Caco-2 (cell line): ENCODE measurements at regions not wholly inside any gene's neighbourhood (a gene's known extent, or its start where the extent isn't known, plus 50 kb on each side); places are given as distances from the start of the nearest gene placed in this dataset.

ENCODE experiments used
- BruUV-seq: library from RNA; stranded (reverse); fragments of 400-500 nt; replicated peaks from 2 replicates; lab custom pipeline; 2021; lab: Mats Ljungman, UMichigan
- CTCF ChIA-PET: fragments of 300-600 bp; sonication (Branson Sonifier 250); formaldehyde crosslinking; loops from one replicate; lab custom pipeline; 2022; ENCODE audit warnings: antibody characterized with exemption; lab: Charles Lee
- POLR2A ChIA-PET: fragments of 300-600 bp; sonication (Branson Sonifier 250); formaldehyde crosslinking; loops from one replicate; lab custom pipeline; 2022; ENCODE audit warnings: antibody characterized with exemption; lab: Charles Lee
- DNase-seq, 2 experiments: peaks; one replicate each; pipeline versions ENCODE4 v3.0.0 to v3.0.0-alpha.2; 2020 to 2022
- H3K27me3 ChIP-seq: replicated peaks from 2 replicates; pipeline ENCODE4 v1.6.0; 2011; ENCODE audit warnings: low read length; ENCODE audit not compliant: control insufficient read depth, insufficient read depth
- H3K36me3 ChIP-seq: 2 replicates; pipeline ENCODE4 v1.5.1; 2011; ENCODE audit warnings: low read length; ENCODE audit not compliant: control insufficient read depth, insufficient read depth
- H3K4me1 ChIP-seq: fragments of 250-450 bp; sonication (Bioruptor Pico); 2 replicates; pipeline ENCODE4 v1.5.1; 2020; ENCODE audit warnings: mild to moderate bottlenecking
- H3K4me3 ChIP-seq: 2 replicates; pipeline ENCODE4 v1.5.1; 2011; ENCODE audit warnings: low read depth, mild to moderate bottlenecking, control low read depth, low read length
- H3K9me3 ChIP-seq: fragments of 250-450 bp; sonication (Bioruptor Pico); 2 replicates; pipeline ENCODE4 v1.5.1; 2020; ENCODE audit warnings: mild to moderate bottlenecking, moderate library complexity
- H3K27ac Mint-ChIP-seq: one replicate; pipeline ENCODE4 v1.8.0; 2022; ENCODE audit warnings: mixed read lengths; ENCODE audit not compliant: unreplicated experiment
- H3K27me3 Mint-ChIP-seq: one replicate; pipeline ENCODE4 v1.8.0; 2022; ENCODE audit warnings: mixed read lengths; ENCODE audit not compliant: insufficient read depth, unreplicated experiment
- H3K36me3 Mint-ChIP-seq: one replicate; pipeline ENCODE4 v1.8.0; 2022; ENCODE audit warnings: mild to moderate bottlenecking, mixed read lengths; ENCODE audit not compliant: insufficient read depth, unreplicated experiment
- H3K4me1 Mint-ChIP-seq: one replicate; pipeline ENCODE4 v1.8.0; 2022; ENCODE audit warnings: low read depth, mixed read lengths; ENCODE audit not compliant: unreplicated experiment
- H3K4me3 Mint-ChIP-seq: one replicate; pipeline ENCODE4 v1.8.0; 2022; ENCODE audit warnings: mild to moderate bottlenecking, moderate library complexity, mixed read lengths; ENCODE audit not compliant: unreplicated experiment
- H3K9me3 Mint-ChIP-seq: one replicate; pipeline ENCODE4 v1.8.0; 2022; ENCODE audit warnings: mixed read lengths; ENCODE audit not compliant: unreplicated experiment
- intact Hi-C: fragments of 100-400 bp; cut with micrococcal nuclease; formaldehyde crosslinking; loops from one replicate; pipeline ENCODE4 v1.10.0; 2022; ENCODE audit not compliant: unreplicated experiment
- TF ChIP-seq, protein P1 (sequence below), 2 experiments: fragments of 200-600 bp in 1 of 2; IDR thresholded peaks; 1 replicate in 1 of 2; 2 replicates in 1 of 2; pipeline versions ENCODE4 v1.5.1 to v1.8.0; 2011 to 2022; ENCODE audit warnings: antibody characterized with exemption in 1 of 2, control low read depth in 1 of 2, inconsistent platforms in 1 of 2, low read depth in 1 of 2, low read length in 1 of 2, mild to moderate bottlenecking in 1 of 2, moderate library complexity in 1 of 2; ENCODE audit not compliant: insufficient read depth in 1 of 2, severe bottlenecking in 1 of 2, unreplicated experiment in 1 of 2

DNA sequence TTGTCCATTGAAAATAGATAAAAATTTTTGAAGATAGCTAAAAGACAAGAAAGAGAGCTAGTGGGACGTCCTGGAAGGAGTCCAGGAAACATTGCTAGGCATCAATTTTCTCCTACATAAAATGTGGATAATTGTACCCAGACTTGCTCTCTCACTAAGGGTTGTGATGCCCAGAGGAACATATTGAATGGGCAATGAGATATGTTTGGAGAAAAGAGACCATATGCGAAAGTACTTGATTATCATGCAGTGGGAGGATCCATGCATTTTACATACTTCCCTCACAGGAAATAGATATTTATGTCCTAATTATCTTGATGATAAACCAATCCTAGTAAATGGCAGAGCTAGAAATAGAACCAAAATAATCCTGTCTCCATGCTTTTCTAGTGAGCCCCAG, 108.4 kb upstream of the TNR start:
- intact Hi-C loops = no loop called here
- BruUV-seq = no TSS peak
- no peak for DNase-seq
- Histone ChIP-seq H3K27me3 (no peaks in the 10 kb centered on the region), H3K4me1 (no peaks in the 10 kb centered on the region), H3K4me3 (no peak overlapping the region), H3K9me3 (no peaks in the 10 kb centered on the region), H3K36me3 (no peaks in the 10 kb centered on the region)
- no peak overlapping the region for H3K4me3 Mint-ChIP-seq
- TF ChIP-seq, protein P1, sequence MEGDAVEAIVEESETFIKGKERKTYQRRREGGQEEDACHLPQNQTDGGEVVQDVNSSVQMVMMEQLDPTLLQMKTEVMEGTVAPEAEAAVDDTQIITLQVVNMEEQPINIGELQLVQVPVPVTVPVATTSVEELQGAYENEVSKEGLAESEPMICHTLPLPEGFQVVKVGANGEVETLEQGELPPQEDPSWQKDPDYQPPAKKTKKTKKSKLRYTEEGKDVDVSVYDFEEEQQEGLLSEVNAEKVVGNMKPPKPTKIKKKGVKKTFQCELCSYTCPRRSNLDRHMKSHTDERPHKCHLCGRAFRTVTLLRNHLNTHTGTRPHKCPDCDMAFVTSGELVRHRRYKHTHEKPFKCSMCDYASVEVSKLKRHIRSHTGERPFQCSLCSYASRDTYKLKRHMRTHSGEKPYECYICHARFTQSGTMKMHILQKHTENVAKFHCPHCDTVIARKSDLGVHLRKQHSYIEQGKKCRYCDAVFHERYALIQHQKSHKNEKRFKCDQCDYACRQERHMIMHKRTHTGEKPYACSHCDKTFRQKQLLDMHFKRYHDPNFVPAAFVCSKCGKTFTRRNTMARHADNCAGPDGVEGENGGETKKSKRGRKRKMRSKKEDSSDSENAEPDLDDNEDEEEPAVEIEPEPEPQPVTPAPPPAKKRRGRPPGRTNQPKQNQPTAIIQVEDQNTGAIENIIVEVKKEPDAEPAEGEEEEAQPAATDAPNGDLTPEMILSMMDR (IDR thresholded peaks at IDR 0.05; ENCODE audit: insufficient read depth in 1 of 2, low read depth in 1 of 2, low read length in 1 of 2, severe bottlenecking in 1 of 2, unreplicated experiment in 1 of 2) = no peak
- CTCF ChIA-PET = no interaction called here
- H3K9me3 Mint-ChIP-seq = no peaks in the 10 kb centered on the region
- no peak overlapping the region for H3K27ac Mint-ChIP-seq
- H3K4me1 Mint-ChIP-seq = peaks cover 11% of the 10 kb centered on the region
- POLR2A ChIA-PET = no interaction called here
- no peaks in the 10 kb centered on the region for H3K36me3 Mint-ChIP-seq
- H3K27me3 Mint-ChIP-seq = no peaks in the 10 kb centered on the region

DNA sequence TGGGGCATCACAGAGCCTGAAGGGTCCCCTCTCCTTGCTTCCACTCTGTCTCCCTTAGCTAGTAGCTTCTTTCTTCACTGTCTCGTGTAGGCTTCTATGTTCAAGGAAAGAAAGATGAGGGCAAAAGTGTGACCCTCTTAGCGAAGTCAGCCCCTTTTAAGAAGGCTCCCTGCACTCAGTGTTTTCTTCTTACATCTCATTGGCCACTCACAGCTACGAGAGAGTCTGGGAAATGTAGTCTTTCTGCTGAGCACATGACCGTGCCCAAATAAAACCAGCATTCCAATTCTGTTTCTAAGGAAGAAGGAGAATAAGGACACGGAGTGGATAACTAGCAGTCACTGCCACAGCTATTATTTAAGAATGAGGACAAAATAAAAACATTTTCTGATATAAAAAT, 104.9 kb upstream of the TNR start:
- TF ChIP-seq, protein P1 (IDR thresholded peaks at IDR 0.05; ENCODE audit: insufficient read depth in 1 of 2, low read depth in 1 of 2, low read length in 1 of 2, severe bottlenecking in 1 of 2, unreplicated experiment in 1 of 2) = no peak
- H3K4me3 Mint-ChIP-seq = no peak overlapping the region
- H3K27ac Mint-ChIP-seq = no peak overlapping the region
- BruUV-seq = no TSS peak
- Histone ChIP-seq H3K4me3 (no peak overlapping the region), H3K4me1 (no peaks in the 10 kb centered on the region), H3K27me3 (no peaks in the 10 kb centered on the region), H3K9me3 (no peaks in the 10 kb centered on the region), H3K36me3 (no peaks in the 10 kb centered on the region)
- H3K9me3 Mint-ChIP-seq = no peaks in the 10 kb centered on the region
- peaks cover 4% of the 10 kb centered on the region for H3K27me3 Mint-ChIP-seq
- peaks cover 6% of the 10 kb centered on the region for H3K4me1 Mint-ChIP-seq
- no peaks in the 10 kb centered on the region for H3K36me3 Mint-ChIP-seq
- intact Hi-C loops = no loop called here
- POLR2A ChIA-PET = no interaction called here
- no peak for DNase-seq
- CTCF ChIA-PET = no interaction called here

GRCh38 chr1:175845985-175846384, 102.6 kb upstream of the TNR start:
- CTCF ChIA-PET = no interaction called here
- POLR2A ChIA-PET = no interaction called here
- no peaks in the 10 kb centered on the region for H3K36me3 ChIP-seq
- no peak overlapping the region for H3K4me3 ChIP-seq
- Mint-ChIP-seq H3K27ac (no peak overlapping the region), H3K4me3 (no peak overlapping the region), H3K36me3 (no peaks in the 10 kb centered on the region), H3K27me3 (peaks cover 4% of the 10 kb centered on the region), H3K9me3 (no peaks in the 10 kb centered on the region), H3K4me1 (peaks cover 11% of the 10 kb centered on the region)
- intact Hi-C loops = no loop called here
- no peaks in the 10 kb centered on the region for H3K9me3 ChIP-seq
- no peaks in the 10 kb centered on the region for H3K27me3 ChIP-seq
- TF ChIP-seq, protein P1 (IDR thresholded peaks at IDR 0.05; ENCODE audit: insufficient read depth in 1 of 2, low read depth in 1 of 2, low read length in 1 of 2, severe bottlenecking in 1 of 2, unreplicated experiment in 1 of 2) = no peak
- no peak for DNase-seq
- peaks cover 10% of the 10 kb centered on the region for H3K4me1 ChIP-seq
- no TSS peak for BruUV-seq
